Suprapubic skin (tissue), 3 donors: ENCODE measurements at regions not wholly inside any gene's neighbourhood (a gene's known extent, or its start where the extent isn't known, plus 50 kb on each side); places are given as distances from the start of the nearest gene placed in this dataset.

ENCODE experiments used
- CTCF ChIP-seq, 2 donors: fragments of 200-600 bp in 1 of 2; fragments of 450-650 bp in 1 of 2; sonication (generic) in 1 of 2; IDR thresholded peaks; one replicate each; pipeline ENCODE4 v1.5.1; 2016 to 2019; ENCODE audit warnings: antibody characterized with exemption in 2 of 2, mild to moderate bottlenecking in 1 of 2, moderate library complexity in 1 of 2
- POLR2AphosphoS5 ChIP-seq, 3 donors: sonication (generic); formaldehyde crosslinking; IDR thresholded peaks; one replicate each; pipeline ENCODE4 v1.6.1; 2017; ENCODE audit warnings: antibody characterized with exemption in 3 of 3

GRCh38 chr10:128725531-128725930 is 599.3 kb upstream of the MKI67 start:
- TF ChIP-seq CTCF (IDR thresholded peaks at IDR 0.05) (no peak), POLR2AphosphoS5 (IDR thresholded peaks at IDR 0.05) (no peak)
